ENCODE measurements at regions not wholly inside any gene's neighbourhood (a gene's known extent, or its start where the extent isn't known, plus 50 kb on each side); places are given as distances from the start of the nearest gene placed in this dataset.

DNA sequence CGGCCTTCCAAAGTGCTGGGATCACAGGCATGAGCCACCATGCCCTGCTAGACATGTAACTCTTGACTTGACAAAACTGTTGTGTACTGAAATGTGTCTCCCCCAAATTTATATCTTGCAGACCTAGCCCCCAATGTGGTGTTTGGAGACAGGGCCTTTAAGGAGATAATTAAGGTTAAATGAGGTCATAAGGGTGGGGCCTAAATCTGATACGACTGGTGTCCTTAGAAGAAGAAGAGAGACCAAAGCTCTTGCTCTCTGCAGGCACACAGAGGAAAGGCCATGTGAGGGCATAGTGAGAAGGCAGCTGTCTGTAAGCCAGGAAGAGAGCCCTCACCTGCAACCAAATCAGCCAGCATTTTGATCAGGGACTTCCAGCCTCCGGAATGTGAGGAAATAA, 361.3 kb downstream of the SV2B start:
- TF ChIP-seq, protein P1, sequence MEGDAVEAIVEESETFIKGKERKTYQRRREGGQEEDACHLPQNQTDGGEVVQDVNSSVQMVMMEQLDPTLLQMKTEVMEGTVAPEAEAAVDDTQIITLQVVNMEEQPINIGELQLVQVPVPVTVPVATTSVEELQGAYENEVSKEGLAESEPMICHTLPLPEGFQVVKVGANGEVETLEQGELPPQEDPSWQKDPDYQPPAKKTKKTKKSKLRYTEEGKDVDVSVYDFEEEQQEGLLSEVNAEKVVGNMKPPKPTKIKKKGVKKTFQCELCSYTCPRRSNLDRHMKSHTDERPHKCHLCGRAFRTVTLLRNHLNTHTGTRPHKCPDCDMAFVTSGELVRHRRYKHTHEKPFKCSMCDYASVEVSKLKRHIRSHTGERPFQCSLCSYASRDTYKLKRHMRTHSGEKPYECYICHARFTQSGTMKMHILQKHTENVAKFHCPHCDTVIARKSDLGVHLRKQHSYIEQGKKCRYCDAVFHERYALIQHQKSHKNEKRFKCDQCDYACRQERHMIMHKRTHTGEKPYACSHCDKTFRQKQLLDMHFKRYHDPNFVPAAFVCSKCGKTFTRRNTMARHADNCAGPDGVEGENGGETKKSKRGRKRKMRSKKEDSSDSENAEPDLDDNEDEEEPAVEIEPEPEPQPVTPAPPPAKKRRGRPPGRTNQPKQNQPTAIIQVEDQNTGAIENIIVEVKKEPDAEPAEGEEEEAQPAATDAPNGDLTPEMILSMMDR (IDR thresholded peaks at IDR 0.05; ENCODE audit: low read length), result no peak
- TF ChIP-seq EZH2 (IDR thresholded peaks at IDR 0.05; ENCODE audit: borderline replicate concordance, low read length), result no peak
